B cell (primary cell): ENCODE measurements at regions not wholly inside any gene's neighbourhood (a gene's known extent, or its start where the extent isn't known, plus 50 kb on each side); places are given as distances from the start of the nearest gene placed in this dataset.

Experiments
- ATAC-seq: fragments of 200-7000 bp; cut with Tn5 transposase; one replicate; pipeline ENCODE4 v1.10.0; 2021; ENCODE audit warnings: low read depth, mild to moderate bottlenecking, moderate number of reproducible peaks, moderate library complexity
- CTCF ChIA-PET: fragments of 350-600 bp; sonication (Branson Sonifier 250); formaldehyde crosslinking; loops from one replicate; lab custom pipeline; 2021; ENCODE audit warnings: antibody characterized with exemption, inconsistent platforms; lab: Charles Lee
- POLR2A ChIA-PET: fragments of 350-600 bp; sonication (Branson Sonifier 250); formaldehyde crosslinking; loops from one replicate; lab custom pipeline; 2021; ENCODE audit warnings: antibody characterized with exemption; lab: Charles Lee
- DNase-seq: peaks from one replicate; pipeline ENCODE4 v3.0.0; 2013
- H2AFZ ChIP-seq: 2 replicates; pipeline ENCODE4 v1.6.1; 2012; ENCODE audit warnings: mild to moderate bottlenecking, low read depth, low read length; ENCODE audit not compliant: insufficient read depth, poor library complexity, severe bottlenecking
- H3K27ac ChIP-seq, 2 donors: 1 replicate in 1 of 2; 2 replicates in 1 of 2; pipeline ENCODE4 v1.5.1; 2012 to 2013; ENCODE audit warnings: low read length in 2 of 2, mild to moderate bottlenecking in 2 of 2, moderate library complexity in 1 of 2
- H3K27me3 ChIP-seq, 4 experiments: fragments of 200-600 bp in 1 of 4; sonication (generic) in 1 of 4; replicated peaks in 1 of 4; 1 replicate in 2 of 4; 2 replicates in 2 of 4; pipeline versions ENCODE4 v1.6.1 to v1.7.0; 2013 to 2016; ENCODE audit warnings: low read length in 3 of 4, mild to moderate bottlenecking in 2 of 4, mixed read lengths in 1 of 4, moderate library complexity in 1 of 4; ENCODE audit not compliant: insufficient read depth in 4 of 4, control insufficient read depth in 3 of 4; ENCODE audit errors: control extremely low read depth in 1 of 4
- H3K36me3 ChIP-seq, 2 experiments: replicated peaks in 1 of 2; 1 replicate in 1 of 2; 2 replicates in 1 of 2; pipeline versions ENCODE4 v1.6.1 to v1.7.1; 2013; ENCODE audit warnings: low read length in 1 of 2; ENCODE audit not compliant: insufficient read depth in 2 of 2, control insufficient read depth in 1 of 2; ENCODE audit errors: control extremely low read depth in 1 of 2, extremely low read depth in 1 of 2
- H3K4me1 ChIP-seq, 2 donors: fragments of 200-600 bp in 1 of 2; sonication (generic) in 1 of 2; 1 replicate in 1 of 2; 2 replicates in 1 of 2; pipeline versions ENCODE4 v1.5.1 to v1.6.1; 2013 to 2017; ENCODE audit warnings: low read length in 2 of 2; ENCODE audit not compliant: control insufficient read depth in 2 of 2, insufficient read depth in 2 of 2
- H3K4me2 ChIP-seq: replicated peaks from 2 replicates; pipeline ENCODE3; 2012; ENCODE audit warnings: mild to moderate bottlenecking, low read depth, low read length; ENCODE audit not compliant: poor library complexity, severe bottlenecking
- H3K4me3 ChIP-seq, 5 experiments: fragments of 200-600 bp in 1 of 5; sonication (generic) in 1 of 5; 1 replicate in 3 of 5; 2 replicates in 2 of 5; pipeline versions ENCODE4 v1.5.1 to v1.7.0; 2011 to 2016; ENCODE audit warnings: low read length in 4 of 5, mild to moderate bottlenecking in 4 of 5, low read depth in 2 of 5, control low read depth in 1 of 5, moderate library complexity in 1 of 5; ENCODE audit not compliant: insufficient read depth in 1 of 5; ENCODE audit errors: control extremely low read depth in 1 of 5, extremely low read depth in 1 of 5
- H3K79me2 ChIP-seq: fragments of 200-600 bp; sonication (generic); one replicate; pipeline ENCODE4 v1.6.0; 2016; ENCODE audit warnings: low read length; ENCODE audit not compliant: control insufficient read depth, insufficient read depth
- H3K9ac ChIP-seq: fragments of 200-600 bp; sonication (generic); 2 replicates; pipeline ENCODE4 v1.6.1; 2017; ENCODE audit warnings: mild to moderate bottlenecking, low read length, moderate library complexity
- H3K9me3 ChIP-seq, 3 donors: one replicate each; pipeline versions ENCODE4 v1.6.1 to v1.7.1; 2013; ENCODE audit warnings: low read length in 2 of 3; ENCODE audit not compliant: control insufficient read depth in 2 of 3, insufficient read depth in 1 of 3; ENCODE audit errors: control extremely low read depth in 1 of 3
- H4K20me1 ChIP-seq: 2 replicates; pipeline ENCODE4 v1.6.0; 2012; ENCODE audit warnings: mild to moderate bottlenecking, low read length; ENCODE audit not compliant: insufficient read depth, control insufficient read depth, poor library complexity, severe bottlenecking
- H3K27ac Mint-ChIP-seq: one replicate; pipeline ENCODE4 v1.8.0; 2021; ENCODE audit warnings: mixed read lengths
- H3K27me3 Mint-ChIP-seq: one replicate; pipeline ENCODE4 v1.8.0; 2021; ENCODE audit warnings: mixed read lengths
- H3K4me1 Mint-ChIP-seq: one replicate; pipeline ENCODE4 v1.8.0; 2021; ENCODE audit warnings: mixed read lengths
- H3K4me3 Mint-ChIP-seq: one replicate; pipeline ENCODE4 v1.8.0; 2021; ENCODE audit warnings: mixed read lengths
- H3K9me3 Mint-ChIP-seq: one replicate; pipeline ENCODE4 v1.8.0; 2022; ENCODE audit warnings: mixed read lengths; ENCODE audit not compliant: insufficient read depth
- EZH2 ChIP-seq: IDR thresholded peaks from 2 replicates; pipeline ENCODE4 v1.6.1; 2012; ENCODE audit warnings: borderline replicate concordance, low read depth, mild to moderate bottlenecking, moderate library complexity, low read length; ENCODE audit not compliant: insufficient read depth, poor library complexity, severe bottlenecking
- WGBS: methylation state at CpG from one replicate; pipeline ENCODE4 v1.1.5; 2013; ENCODE audit warnings: missing lambda C conversion rate; ENCODE audit not compliant: insufficient coverage; 5-methylcytosine and 5-hydroxymethylcytosine counted together
- intact Hi-C: fragments of 100-400 bp; cut with micrococcal nuclease; formaldehyde crosslinking; loops from one replicate; pipeline ENCODE4 v1.10.0; 2022
- TF ChIP-seq, protein P1 (sequence below): fragments of 200-600 bp; IDR thresholded peaks from one replicate; pipeline ENCODE4 v1.8.0; 2022; ENCODE audit warnings: antibody characterized with exemption, mild to moderate bottlenecking

DNA sequence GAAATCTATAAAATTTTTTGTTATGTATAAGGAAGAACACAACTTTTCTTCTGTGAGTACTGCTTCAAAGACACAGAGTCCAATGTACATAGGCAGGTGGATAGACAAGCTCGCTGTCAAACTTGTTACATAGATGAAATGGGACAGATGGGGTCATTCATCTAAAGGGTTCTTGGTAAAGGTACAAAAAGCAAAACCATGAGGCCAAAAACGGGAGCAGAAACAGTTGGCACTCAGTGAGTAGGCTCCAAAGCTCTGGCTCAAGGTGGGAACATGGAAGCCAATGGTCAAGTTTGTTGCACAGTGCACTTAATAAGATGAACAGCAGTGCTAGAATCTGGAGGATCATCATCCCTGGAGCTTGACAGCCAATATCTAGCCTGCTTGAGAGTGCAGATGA is 979.0 kb upstream of the EEF2KMT start:
- no peaks in the 10 kb centered on the region for H3K4me1 ChIP-seq
- Mint-ChIP-seq H3K9me3 (peaks cover 2% of the 10 kb centered on the region), H3K27ac (no peak overlapping the region), H3K27me3 (no peaks in the 10 kb centered on the region), H3K4me3 (no peak overlapping the region), H3K4me1 (no peaks in the 10 kb centered on the region)
- POLR2A ChIA-PET, result no interaction called here
- TF ChIP-seq, protein P1, sequence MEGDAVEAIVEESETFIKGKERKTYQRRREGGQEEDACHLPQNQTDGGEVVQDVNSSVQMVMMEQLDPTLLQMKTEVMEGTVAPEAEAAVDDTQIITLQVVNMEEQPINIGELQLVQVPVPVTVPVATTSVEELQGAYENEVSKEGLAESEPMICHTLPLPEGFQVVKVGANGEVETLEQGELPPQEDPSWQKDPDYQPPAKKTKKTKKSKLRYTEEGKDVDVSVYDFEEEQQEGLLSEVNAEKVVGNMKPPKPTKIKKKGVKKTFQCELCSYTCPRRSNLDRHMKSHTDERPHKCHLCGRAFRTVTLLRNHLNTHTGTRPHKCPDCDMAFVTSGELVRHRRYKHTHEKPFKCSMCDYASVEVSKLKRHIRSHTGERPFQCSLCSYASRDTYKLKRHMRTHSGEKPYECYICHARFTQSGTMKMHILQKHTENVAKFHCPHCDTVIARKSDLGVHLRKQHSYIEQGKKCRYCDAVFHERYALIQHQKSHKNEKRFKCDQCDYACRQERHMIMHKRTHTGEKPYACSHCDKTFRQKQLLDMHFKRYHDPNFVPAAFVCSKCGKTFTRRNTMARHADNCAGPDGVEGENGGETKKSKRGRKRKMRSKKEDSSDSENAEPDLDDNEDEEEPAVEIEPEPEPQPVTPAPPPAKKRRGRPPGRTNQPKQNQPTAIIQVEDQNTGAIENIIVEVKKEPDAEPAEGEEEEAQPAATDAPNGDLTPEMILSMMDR, result no peak
- no peak for TF ChIP-seq EZH2
- H3K4me3 ChIP-seq, result no peak overlapping the region
- no peak overlapping the region for H3K4me2 ChIP-seq
- ATAC-seq (no peak), DNase-seq (no peak)
- no peaks in the 10 kb centered on the region for H3K36me3 ChIP-seq
- peaks cover 0 to 4% (median 2%) of the 10 kb centered on the region in 3 donors for H3K9me3 ChIP-seq
- intact Hi-C loops, result no loop called here
- no peak overlapping the region for H3K27ac ChIP-seq
- no peaks in the 10 kb centered on the region for H4K20me1 ChIP-seq
- H3K27me3 ChIP-seq, result no peaks in the 10 kb centered on the region
- H3K79me2 ChIP-seq, result no peaks in the 10 kb centered on the region
- no peak overlapping the region for H2AFZ ChIP-seq
- CTCF ChIA-PET, result no interaction called here
- no peak overlapping the region for H3K9ac ChIP-seq
- WGBS, result 77% methylated on average over 2 of the region's 2 CpGs

DNA sequence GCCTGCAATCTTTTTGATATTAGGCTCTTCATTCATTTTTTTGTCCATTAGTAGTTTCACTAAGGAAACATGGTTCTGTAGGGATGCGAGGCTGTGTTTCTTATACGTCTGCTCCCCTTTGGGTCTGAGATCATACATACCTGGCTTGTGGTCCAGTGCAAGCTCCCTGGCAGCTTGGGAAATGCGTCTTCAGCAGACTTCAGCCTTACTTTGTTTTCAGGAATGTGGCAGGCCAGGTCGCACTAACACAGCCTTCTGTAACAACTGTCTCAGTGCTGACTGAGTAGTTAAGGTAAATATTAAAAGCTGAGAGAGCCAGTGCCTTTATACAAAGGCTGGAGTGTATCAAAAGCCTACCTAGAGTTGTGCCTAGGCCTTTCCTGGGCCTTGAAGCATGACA is 970.5 kb upstream of the EEF2KMT start:
- Histone ChIP-seq H3K4me3 (no peak overlapping the region), H3K9ac (no peak overlapping the region), H2AFZ (no peak overlapping the region), H3K36me3 (no peaks in the 10 kb centered on the region), H3K4me1 (no peaks in the 10 kb centered on the region), H3K27ac (no peak overlapping the region), H3K79me2 (no peaks in the 10 kb centered on the region), H3K27me3 (no peaks in the 10 kb centered on the region), H4K20me1 (no peaks in the 10 kb centered on the region), H3K9me3 (peaks cover 0 to 8% (median 2%) of the 10 kb centered on the region in 3 donors), H3K4me2 (no peak overlapping the region)
- ChIA-PET POLR2A (no interaction called here), CTCF (no interaction called here)
- TF ChIP-seq, protein P1, result no peak
- no peak for TF ChIP-seq EZH2
- 95% methylated on average over 3 of the region's 4 CpGs for WGBS
- intact Hi-C loops, result no loop called here
- no peaks in the 10 kb centered on the region for H3K4me1 Mint-ChIP-seq
- ATAC-seq (no peak), DNase-seq (no peak)
- no peaks in the 10 kb centered on the region for H3K27me3 Mint-ChIP-seq
- H3K4me3 Mint-ChIP-seq, result no peak overlapping the region
- no peaks in the 10 kb centered on the region for H3K9me3 Mint-ChIP-seq
- H3K27ac Mint-ChIP-seq, result no peak overlapping the region
